Choroid plexus epithelial cell (primary cell): ENCODE measurements at regions not wholly inside any gene's neighbourhood (a gene's known extent, or its start where the extent isn't known, plus 50 kb on each side); places are given as distances from the start of the nearest gene placed in this dataset.

Experiments used
- DNase-seq: peaks from one replicate; pipeline ENCODE4 v3.0.0-alpha.2; 2010; ENCODE audit warnings: low read depth
- H3K4me3 ChIP-seq: 2 replicates; pipeline ENCODE4 v1.5.1; 2011; ENCODE audit warnings: low read depth, mild to moderate bottlenecking, control low read depth, low read length, moderate library complexity
- CTCF ChIP-seq: conservative IDR thresholded peaks from 2 replicates; pipeline ENCODE4 v1.5.1; 2011; ENCODE audit warnings: low read depth, mild to moderate bottlenecking, control low read depth, inconsistent platforms, low read length, moderate library complexity

GRCh38 chr7:68393051-68393450 is 1205.2 kb upstream of the AUTS2 start:
- TF ChIP-seq CTCF = no peak
- no peak overlapping the region for H3K4me3 ChIP-seq
- DNase-seq = no peak

GRCh38 chr7:68394131-68394530 is 1204.1 kb upstream of the AUTS2 start:
- no peak for TF ChIP-seq CTCF
- DNase-seq = no peak
- no peak overlapping the region for H3K4me3 ChIP-seq

- no peak for DNase-seq
- no peak for TF ChIP-seq CTCF
- H3K4me3 ChIP-seq = no peak overlapping the region
Measured at GRCh38 chr7:68399991-68400590, 1198.2 kb upstream of the AUTS2 start.

GRCh38 chr7:68400783-68401182 is 1197.5 kb upstream of the AUTS2 start:
- DNase-seq = no peak
- TF ChIP-seq CTCF = no peak
- no peak overlapping the region for H3K4me3 ChIP-seq

GRCh38 chr7:68401313-68401712 is 1197.0 kb upstream of the AUTS2 start:
- no peak overlapping the region for H3K4me3 ChIP-seq
- no peak for DNase-seq
- no peak for TF ChIP-seq CTCF

- H3K4me3 ChIP-seq = no peak overlapping the region
- no peak for TF ChIP-seq CTCF
- DNase-seq = no peak
Measured at GRCh38 chr7:68406480-68406879, 1191.8 kb upstream of the AUTS2 start.

- DNase-seq = no peak
- no peak for TF ChIP-seq CTCF
- no peak overlapping the region for H3K4me3 ChIP-seq
Measured at GRCh38 chr7:68407460-68407859, 1190.8 kb upstream of the AUTS2 start.
